HL-60 (cell line): ENCODE measurements at regions not wholly inside any gene's neighbourhood (a gene's known extent, or its start where the extent isn't known, plus 50 kb on each side); places are given as distances from the start of the nearest gene placed in this dataset.

Experiments used
- DNase-seq, 2 experiments: peaks; one replicate each; pipeline ENCODE4 v3.0.0-alpha.2; 2010 to 2020; ENCODE audit warnings: low read depth in 1 of 2, low spot score in 1 of 2
- H3K27ac ChIP-seq: fragments of 250-450 bp; sonication (Bioruptor Pico); replicated peaks from 2 replicates; pipeline ENCODE4 v1.5.1; 2020; ENCODE audit warnings: mild to moderate bottlenecking, moderate library complexity
- H3K27me3 ChIP-seq: fragments of 250-450 bp; sonication (Bioruptor Pico); 2 replicates; pipeline ENCODE4 v1.5.1; 2021; ENCODE audit warnings: mild to moderate bottlenecking, moderate library complexity; ENCODE audit not compliant: insufficient read depth, poor library complexity, severe bottlenecking
- H3K4me3 ChIP-seq: replicated peaks from 2 replicates; pipeline ENCODE4 v1.5.1; 2011; ENCODE audit warnings: mild to moderate bottlenecking, control low read depth, low read length; ENCODE audit not compliant: insufficient read depth
- CTCF ChIP-seq: IDR thresholded peaks from one replicate; pipeline ENCODE4 v1.5.1; 2011; ENCODE audit warnings: low read length, control low read depth, inconsistent platforms; ENCODE audit not compliant: insufficient read depth
- GABPA ChIP-seq: IDR thresholded peaks from 2 replicates; pipeline ENCODE4 v1.6.1; 2012; ENCODE audit warnings: low read depth
- POLR2AphosphoS5 ChIP-seq: IDR thresholded peaks from 2 replicates; pipeline ENCODE4 v1.6.1; 2012; ENCODE audit warnings: low read depth
- REST ChIP-seq: IDR thresholded peaks from 2 replicates; pipeline ENCODE4 v1.6.1; 2012; ENCODE audit warnings: low read depth; ENCODE audit not compliant: insufficient replicate concordance
- SPI1 ChIP-seq: IDR thresholded peaks from 2 replicates; pipeline ENCODE4 v1.6.1; 2012; ENCODE audit warnings: low read depth, mild to moderate bottlenecking, borderline replicate concordance

GRCh38 chr12:73235387-73235786 lies 963.2 kb downstream of the TRHDE start:
- no peak for TF ChIP-seq REST
- no peak for TF ChIP-seq POLR2AphosphoS5
- no peak for TF ChIP-seq GABPA
- TF ChIP-seq CTCF: no peak
- TF ChIP-seq SPI1: no peak
- no peak overlapping the region for H3K27ac ChIP-seq
- no peak overlapping the region for H3K4me3 ChIP-seq
- no peak for DNase-seq
- no peaks in the 10 kb centered on the region for H3K27me3 ChIP-seq

- H3K27ac ChIP-seq: no peak overlapping the region
- H3K4me3 ChIP-seq: no peak overlapping the region
- no peak for DNase-seq
- no peaks in the 10 kb centered on the region for H3K27me3 ChIP-seq
- TF ChIP-seq REST (no peak), SPI1 (no peak), POLR2AphosphoS5 (no peak), GABPA (no peak), CTCF (no peak)
Observed at GRCh38 chr12:73240110-73240509, 967.9 kb downstream of the TRHDE start.

- H3K27me3 ChIP-seq: no peaks in the 10 kb centered on the region
- DNase-seq: no peak
- no peak overlapping the region for H3K27ac ChIP-seq
- TF ChIP-seq CTCF (no peak), GABPA (no peak), POLR2AphosphoS5 (no peak), SPI1 (no peak), REST (no peak)
- H3K4me3 ChIP-seq: no peak overlapping the region
Observed at GRCh38 chr12:73262788-73263381, 990.7 kb downstream of the TRHDE start.
